SU-DHL-6 (cell line): ENCODE measurements at regions not wholly inside any gene's neighbourhood (a gene's known extent, or its start where the extent isn't known, plus 50 kb on each side); places are given as distances from the start of the nearest gene placed in this dataset.

Experiments
- H2AFZ ChIP-seq: fragments of 200-600 bp; sonication (generic); 2 replicates; pipeline ENCODE4 v1.6.1; 2014; ENCODE audit warnings: low read depth, mild to moderate bottlenecking, moderate library complexity, mixed read lengths, antibody characterized with exemption, low read length; ENCODE audit not compliant: severe bottlenecking
- H3F3A ChIP-seq: fragments of 200-600 bp; shearing (Covaris generic); 2 replicates; pipeline ENCODE4 v1.6.0; 2016; ENCODE audit warnings: antibody characterized with exemption, mild to moderate bottlenecking; ENCODE audit not compliant: insufficient read depth
- H3K27ac ChIP-seq: fragments of 200-600 bp; sonication (generic); 2 replicates; pipeline ENCODE4 v1.5.1; 2016; ENCODE audit warnings: low read depth, mild to moderate bottlenecking, low read length, moderate library complexity, mixed read lengths
- H3K27me3 ChIP-seq: fragments of 200-600 bp; sonication (generic), shearing (Covaris generic); 2 replicates; pipeline ENCODE4 v1.6.0; 2014; ENCODE audit warnings: mild to moderate bottlenecking, low read length
- H3K36me3 ChIP-seq: fragments of 200-600 bp; sonication (generic); 2 replicates; pipeline ENCODE4 v1.6.1; 2014; ENCODE audit warnings: mild to moderate bottlenecking, low read length, mixed read lengths
- H3K4me2 ChIP-seq: fragments of 300-600, 200-600 bp; shearing (Covaris generic), sonication (generic); 2 replicates; pipeline ENCODE4 v1.6.0; 2014; ENCODE audit warnings: low read length, low read depth, mild to moderate bottlenecking; ENCODE audit not compliant: poor library complexity, severe bottlenecking
- H3K4me3 ChIP-seq: fragments of 200-600 bp; sonication (generic); 2 replicates; pipeline ENCODE4 v1.5.1; 2014; ENCODE audit warnings: antibody characterized with exemption, low read length, mild to moderate bottlenecking, mixed read lengths; ENCODE audit not compliant: insufficient read depth, poor library complexity, severe bottlenecking
- H3K79me2 ChIP-seq: fragments of 200-600 bp; sonication (generic); 2 replicates; pipeline ENCODE4 v1.6.1; 2014; ENCODE audit warnings: mild to moderate bottlenecking, low read length, moderate library complexity; ENCODE audit not compliant: insufficient read depth
- H3K9ac ChIP-seq: fragments of 200-600 bp; sonication (generic); 2 replicates; pipeline ENCODE4 v1.7.0; 2014; ENCODE audit warnings: mild to moderate bottlenecking, low read length
- H3K9me2 ChIP-seq: fragments of 200-600 bp; sonication (generic); replicated peaks from 2 replicates; pipeline ENCODE4 v1.6.1; 2014; ENCODE audit warnings: low read length; ENCODE audit not compliant: insufficient read depth
- H3K9me3 ChIP-seq: fragments of 200-600 bp; sonication (generic); 2 replicates; pipeline ENCODE4 v1.6.1; 2014; ENCODE audit warnings: low read length, mixed read lengths; ENCODE audit not compliant: insufficient read depth
- H4K20me1 ChIP-seq: fragments of 200-600 bp; sonication (generic); 2 replicates; pipeline ENCODE4 v1.6.1; 2014; ENCODE audit warnings: low read depth, mild to moderate bottlenecking, antibody characterized with exemption, low read length, moderate library complexity, mixed read lengths
- CTCF ChIP-seq: fragments of 200-600 bp; sonication (generic); IDR thresholded peaks from one replicate; pipeline ENCODE4 v1.5.1; 2017; ENCODE audit warnings: antibody characterized with exemption, mild to moderate bottlenecking, low read length, moderate library complexity; ENCODE audit not compliant: insufficient read depth, poor library complexity, severe bottlenecking
- EZH2phosphoT487 ChIP-seq: fragments of 200-600 bp; sonication (generic), shearing (Covaris generic); conservative IDR thresholded peaks from 2 replicates; pipeline ENCODE4 v1.6.1; 2018; ENCODE audit warnings: mild to moderate bottlenecking, antibody characterized with exemption, low read length, moderate library complexity, mixed read lengths

- Histone ChIP-seq H3K9me2 (no peaks in the 10 kb centered on the region), H3K9me3 (no peaks in the 10 kb centered on the region), H3K27me3 (no peaks in the 10 kb centered on the region), H3K36me3 (no peaks in the 10 kb centered on the region), H3F3A (no peaks in the 10 kb centered on the region), H4K20me1 (no peaks in the 10 kb centered on the region), H2AFZ (no peak overlapping the region), H3K9ac (no peak overlapping the region), H3K4me2 (no peak overlapping the region), H3K79me2 (no peaks in the 10 kb centered on the region), H3K27ac (no peak overlapping the region), H3K4me3 (no peak overlapping the region)
- no peak for TF ChIP-seq CTCF
- TF ChIP-seq EZH2phosphoT487 = no peak
These were observed 1199.7 kb upstream of the TENM3 start for GRCh38 chr4:181043486-181043885.

GRCh38 chr4:181046809-181047208 is 1196.4 kb upstream of the TENM3 start:
- Histone ChIP-seq H3K9me3 (no peaks in the 10 kb centered on the region), H3K27me3 (no peaks in the 10 kb centered on the region), H3K9ac (no peak overlapping the region), H3K4me3 (no peak overlapping the region), H3K9me2 (no peaks in the 10 kb centered on the region), H3K27ac (no peak overlapping the region), H3K36me3 (no peaks in the 10 kb centered on the region), H3F3A (no peaks in the 10 kb centered on the region), H3K79me2 (no peaks in the 10 kb centered on the region), H2AFZ (no peak overlapping the region), H3K4me2 (no peak overlapping the region), H4K20me1 (no peaks in the 10 kb centered on the region)
- TF ChIP-seq EZH2phosphoT487 = no peak
- no peak for TF ChIP-seq CTCF

- no peaks in the 10 kb centered on the region for H3K27me3 ChIP-seq
- H3K79me2 ChIP-seq = no peaks in the 10 kb centered on the region
- H3F3A ChIP-seq = no peaks in the 10 kb centered on the region
- H3K36me3 ChIP-seq = no peaks in the 10 kb centered on the region
- H2AFZ ChIP-seq = no peak overlapping the region
- no peak overlapping the region for H3K27ac ChIP-seq
- no peaks in the 10 kb centered on the region for H3K9me2 ChIP-seq
- H3K4me2 ChIP-seq = no peak overlapping the region
- TF ChIP-seq CTCF (no peak), EZH2phosphoT487 (no peak)
- no peak overlapping the region for H3K9ac ChIP-seq
- no peaks in the 10 kb centered on the region for H4K20me1 ChIP-seq
- no peaks in the 10 kb centered on the region for H3K9me3 ChIP-seq
- no peak overlapping the region for H3K4me3 ChIP-seq
These were observed 1191.3 kb upstream of the TENM3 start for GRCh38 chr4:181051931-181052330.
